ENCODE measurements at regions not wholly inside any gene's neighbourhood (a gene's known extent, or its start where the extent isn't known, plus 50 kb on each side); places are given as distances from the start of the nearest gene placed in this dataset.

DNA sequence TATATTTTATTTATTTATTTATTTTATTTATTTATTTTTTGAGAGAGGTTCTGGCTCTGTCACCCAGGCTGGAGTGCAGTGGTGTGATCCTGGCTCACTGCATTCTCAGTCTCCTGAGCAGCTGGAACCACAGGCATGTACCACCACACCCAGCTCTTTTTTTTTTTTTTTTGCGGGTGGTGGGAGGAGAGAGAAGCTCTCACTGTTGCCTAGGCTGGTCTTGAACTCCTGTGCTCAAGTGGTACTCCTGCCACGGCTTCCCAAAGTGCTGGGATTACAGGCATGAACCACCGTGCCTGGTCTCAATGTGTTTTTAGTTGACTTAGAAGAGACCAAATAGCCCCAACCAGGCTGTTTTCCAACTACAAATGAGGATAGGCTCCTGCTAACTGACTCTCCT lies 80.7 kb downstream of the PDCL3 start:
- ChIA-PET POLR2A (no interaction called here), CTCF (interaction anchor here (0.7 kb wide), 1 partner anchor 14 kb away, joined by 4 read pairs; no protein-coding TSS in a partner anchor)
- H3K4me2 ChIP-seq (replicated peaks; ENCODE audit: low read depth, low read length, poor library complexity, severe bottlenecking), result no peak overlapping the region
- no peak overlapping the region for H3K9ac ChIP-seq (ENCODE audit: low read length)
- H3K4me3 ChIP-seq (ENCODE audit: control extremely low read depth in 1 of 5, extremely low read depth in 1 of 5, insufficient read depth in 1 of 5, low read depth in 2 of 5, low read length in 4 of 5), result no peak overlapping the region
- no peak overlapping the region for H3K27ac ChIP-seq (ENCODE audit: low read length in 2 of 2)
- ATAC-seq (ENCODE audit: low read depth), result no peak
- no peak overlapping the region for H3K27ac Mint-ChIP-seq
- peaks cover 0 to 15% (median 0%) of the 10 kb centered on the region in 3 donors for H3K9me3 ChIP-seq (ENCODE audit: control extremely low read depth in 1 of 3, control insufficient read depth in 2 of 3, insufficient read depth in 1 of 3, low read length in 2 of 3)
- H3K4me1 Mint-ChIP-seq, result no peaks in the 10 kb centered on the region
- H2AFZ ChIP-seq (ENCODE audit: insufficient read depth, low read depth, low read length, poor library complexity, severe bottlenecking), result no peak overlapping the region
- WGBS (ENCODE audit: insufficient coverage), result 89% methylated on average over 2 of the region's 3 CpGs
- H3K27me3 ChIP-seq (replicated peaks in 1 of 4; ENCODE audit: control extremely low read depth in 1 of 4, control insufficient read depth in 3 of 4, insufficient read depth in 4 of 4, low read length in 3 of 4), result peaks cover 0 to 5% (median 2%) of the 10 kb centered on the region in 4 experiments
- no peak overlapping the region for H3K4me3 Mint-ChIP-seq
- H3K79me2 ChIP-seq (ENCODE audit: control insufficient read depth, insufficient read depth, low read length), result no peaks in the 10 kb centered on the region
- no peaks in the 10 kb centered on the region for H3K36me3 ChIP-seq (replicated peaks in 1 of 2; ENCODE audit: control extremely low read depth in 1 of 2, control insufficient read depth in 1 of 2, extremely low read depth in 1 of 2, insufficient read depth in 2 of 2, low read length in 1 of 2)
- TF ChIP-seq, protein P1, sequence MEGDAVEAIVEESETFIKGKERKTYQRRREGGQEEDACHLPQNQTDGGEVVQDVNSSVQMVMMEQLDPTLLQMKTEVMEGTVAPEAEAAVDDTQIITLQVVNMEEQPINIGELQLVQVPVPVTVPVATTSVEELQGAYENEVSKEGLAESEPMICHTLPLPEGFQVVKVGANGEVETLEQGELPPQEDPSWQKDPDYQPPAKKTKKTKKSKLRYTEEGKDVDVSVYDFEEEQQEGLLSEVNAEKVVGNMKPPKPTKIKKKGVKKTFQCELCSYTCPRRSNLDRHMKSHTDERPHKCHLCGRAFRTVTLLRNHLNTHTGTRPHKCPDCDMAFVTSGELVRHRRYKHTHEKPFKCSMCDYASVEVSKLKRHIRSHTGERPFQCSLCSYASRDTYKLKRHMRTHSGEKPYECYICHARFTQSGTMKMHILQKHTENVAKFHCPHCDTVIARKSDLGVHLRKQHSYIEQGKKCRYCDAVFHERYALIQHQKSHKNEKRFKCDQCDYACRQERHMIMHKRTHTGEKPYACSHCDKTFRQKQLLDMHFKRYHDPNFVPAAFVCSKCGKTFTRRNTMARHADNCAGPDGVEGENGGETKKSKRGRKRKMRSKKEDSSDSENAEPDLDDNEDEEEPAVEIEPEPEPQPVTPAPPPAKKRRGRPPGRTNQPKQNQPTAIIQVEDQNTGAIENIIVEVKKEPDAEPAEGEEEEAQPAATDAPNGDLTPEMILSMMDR (IDR thresholded peaks at IDR 0.05), result no peak
- no peak for TF ChIP-seq EZH2 (IDR thresholded peaks at IDR 0.05; ENCODE audit: borderline replicate concordance, insufficient read depth, low read depth, low read length, poor library complexity, severe bottlenecking)
- no peaks in the 10 kb centered on the region for H3K4me1 ChIP-seq (ENCODE audit: control insufficient read depth in 2 of 2, insufficient read depth in 2 of 2, low read length in 2 of 2)
- H3K9me3 Mint-ChIP-seq (ENCODE audit: insufficient read depth), result peaks cover 4% of the 10 kb centered on the region
- H4K20me1 ChIP-seq (ENCODE audit: control insufficient read depth, insufficient read depth, low read length, poor library complexity, severe bottlenecking), result no peaks in the 10 kb centered on the region
- no peak for DNase-seq
- intact Hi-C loops (cut with micrococcal nuclease), result no loop called here
- peaks cover 45% of the 10 kb centered on the region for H3K27me3 Mint-ChIP-seq

DNA sequence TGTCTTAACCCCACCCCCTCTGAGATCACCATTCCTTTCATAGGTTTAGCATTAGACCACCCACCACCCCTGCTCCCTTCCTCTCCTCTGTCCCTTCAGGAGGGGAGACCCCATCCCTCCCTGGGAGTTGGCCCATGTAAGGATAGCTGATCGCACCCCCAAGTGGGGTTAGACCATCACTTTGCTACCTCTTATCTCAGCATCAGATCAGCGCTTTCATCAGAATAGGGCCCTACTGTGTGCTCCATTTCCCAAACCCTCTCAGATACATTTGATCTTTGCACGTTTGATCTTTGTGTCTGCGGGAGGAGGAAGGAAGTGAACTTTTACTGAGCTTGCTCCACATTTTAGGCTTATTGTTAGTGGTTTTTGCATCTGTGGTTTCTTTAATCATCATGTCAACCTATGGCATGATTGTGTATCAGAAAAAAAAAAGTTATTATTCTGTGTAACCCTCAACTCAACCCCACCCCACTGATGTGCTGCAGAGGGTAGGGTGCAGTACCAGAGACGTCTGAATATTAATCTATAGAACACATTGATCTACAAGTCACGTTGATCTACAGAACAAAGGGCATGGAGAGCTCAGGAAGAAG lies 81.2 kb downstream of the PDCL3 start:
- H3K27me3 Mint-ChIP-seq, result peaks cover 42% of the 10 kb centered on the region
- H3K9me3 Mint-ChIP-seq (ENCODE audit: insufficient read depth), result peaks cover 4% of the 10 kb centered on the region
- no peak overlapping the region for H3K27ac Mint-ChIP-seq
- DNase-seq (no peak), ATAC-seq (ENCODE audit: low read depth) (no peak)
- no peaks in the 10 kb centered on the region for H3K79me2 ChIP-seq (ENCODE audit: control insufficient read depth, insufficient read depth, low read length)
- H3K4me2 ChIP-seq (replicated peaks; ENCODE audit: low read depth, low read length, poor library complexity, severe bottlenecking), result no peak overlapping the region
- WGBS (ENCODE audit: insufficient coverage), result 100% methylated on average over 1 of the region's 6 CpGs
- peaks cover 0 to 7% (median 2%) of the 10 kb centered on the region in 4 experiments for H3K27me3 ChIP-seq (replicated peaks in 1 of 4; ENCODE audit: control extremely low read depth in 1 of 4, control insufficient read depth in 3 of 4, insufficient read depth in 4 of 4, low read length in 3 of 4)
- no peaks in the 10 kb centered on the region for H4K20me1 ChIP-seq (ENCODE audit: control insufficient read depth, insufficient read depth, low read length, poor library complexity, severe bottlenecking)
- no peak overlapping the region for H2AFZ ChIP-seq (ENCODE audit: insufficient read depth, low read depth, low read length, poor library complexity, severe bottlenecking)
- no peaks in the 10 kb centered on the region for H3K4me1 Mint-ChIP-seq
- no peak for TF ChIP-seq EZH2 (IDR thresholded peaks at IDR 0.05; ENCODE audit: borderline replicate concordance, insufficient read depth, low read depth, low read length, poor library complexity, severe bottlenecking)
- TF ChIP-seq, protein P1 (IDR thresholded peaks at IDR 0.05), result no peak
- peaks cover 0 to 15% (median 0%) of the 10 kb centered on the region in 3 donors for H3K9me3 ChIP-seq (ENCODE audit: control extremely low read depth in 1 of 3, control insufficient read depth in 2 of 3, insufficient read depth in 1 of 3, low read length in 2 of 3)
- intact Hi-C loops (cut with micrococcal nuclease), result no loop called here
- ChIA-PET CTCF (interaction anchor here (0.7 kb wide), 1 partner anchor 13 kb away, joined by 4 read pairs; no protein-coding TSS in a partner anchor), POLR2A (no interaction called here)
- no peaks in the 10 kb centered on the region for H3K4me1 ChIP-seq (ENCODE audit: control insufficient read depth in 2 of 2, insufficient read depth in 2 of 2, low read length in 2 of 2)
- H3K9ac ChIP-seq (ENCODE audit: low read length), result no peak overlapping the region
- H3K4me3 ChIP-seq (ENCODE audit: control extremely low read depth in 1 of 5, extremely low read depth in 1 of 5, insufficient read depth in 1 of 5, low read depth in 2 of 5, low read length in 4 of 5), result no peak overlapping the region
- no peak overlapping the region for H3K4me3 Mint-ChIP-seq
- H3K36me3 ChIP-seq (replicated peaks in 1 of 2; ENCODE audit: control extremely low read depth in 1 of 2, control insufficient read depth in 1 of 2, extremely low read depth in 1 of 2, insufficient read depth in 2 of 2, low read length in 1 of 2), result no peaks in the 10 kb centered on the region
- no peak overlapping the region for H3K27ac ChIP-seq (ENCODE audit: low read length in 2 of 2)
